HK-2 (cell line): ENCODE measurements at regions not wholly inside any gene's neighbourhood (a gene's known extent, or its start where the extent isn't known, plus 50 kb on each side); places are given as distances from the start of the nearest gene placed in this dataset.

Experiments
- DNase-seq: peaks from one replicate; pipeline ENCODE4 v3.0.0-alpha.2; 2018; ENCODE audit not compliant: unreplicated experiment

GRCh38 chr13:107043021-107043956 is 475.4 kb upstream of the ARGLU1 start:
- no peak for DNase-seq

GRCh38 chr13:107035778-107036177 is 467.8 kb upstream of the ARGLU1 start:
- DNase-seq: no peak

- no peak for DNase-seq
Observed at GRCh38 chr13:107035186-107035585, 467.2 kb upstream of the ARGLU1 start.

GRCh38 chr13:107034236-107034872 is 466.4 kb upstream of the ARGLU1 start:
- DNase-seq: no peak

- no peak for DNase-seq
Observed at GRCh38 chr13:107031716-107032115, 463.8 kb upstream of the ARGLU1 start.

GRCh38 chr13:107028751-107029150 is 460.8 kb upstream of the ARGLU1 start:
- DNase-seq: no peak

- DNase-seq: no peak
Observed at GRCh38 chr13:107025991-107026390, 458.1 kb upstream of the ARGLU1 start.

GRCh38 chr13:107023335-107023734 is 455.4 kb upstream of the ARGLU1 start:
- no peak for DNase-seq

- DNase-seq: no peak
Observed at GRCh38 chr13:107020393-107020792, 452.5 kb upstream of the ARGLU1 start.

GRCh38 chr13:107018285-107018684 is 450.3 kb upstream of the ARGLU1 start:
- no peak for DNase-seq

- no peak for DNase-seq
Observed at GRCh38 chr13:107006661-107007060, 438.7 kb upstream of the ARGLU1 start.

- DNase-seq: no peak
Observed at GRCh38 chr13:107005577-107005976, 437.6 kb upstream of the ARGLU1 start.

GRCh38 chr13:107003911-107004310 is 436.0 kb upstream of the ARGLU1 start:
- no peak for DNase-seq

GRCh38 chr13:106998664-106999063 is 430.7 kb upstream of the ARGLU1 start:
- no peak for DNase-seq

GRCh38 chr13:106997696-106998095 is 429.8 kb upstream of the ARGLU1 start:
- DNase-seq: no peak

- no peak for DNase-seq
Observed at GRCh38 chr13:106996867-106997618, 429.1 kb upstream of the ARGLU1 start.

- no peak for DNase-seq
Observed at GRCh38 chr13:106990594-106990993, 422.7 kb upstream of the ARGLU1 start.

- no peak for DNase-seq
Observed at GRCh38 chr13:106989876-106990275, 421.9 kb upstream of the ARGLU1 start.

- no peak for DNase-seq
Observed at GRCh38 chr13:106987427-106987785, 419.5 kb upstream of the ARGLU1 start.

GRCh38 chr13:106986687-106987426 is 418.9 kb upstream of the ARGLU1 start:
- no peak for DNase-seq

GRCh38 chr13:106986033-106986484 is 418.1 kb upstream of the ARGLU1 start:
- DNase-seq: no peak

- DNase-seq: no peak
Observed at GRCh38 chr13:106985481-106985880, 417.5 kb upstream of the ARGLU1 start.
